ENCODE measurements at regions not wholly inside any gene's neighbourhood (a gene's known extent, or its start where the extent isn't known, plus 50 kb on each side); places are given as distances from the start of the nearest gene placed in this dataset.

GRCh38 chr13:34217343-34218025, 399.5 kb downstream of the RFC3 start:
- no peak for TF ChIP-seq ZFP3 (CRISPR knock-in tag; IDR thresholded peaks at IDR 0.05)
- no peak for TF ChIP-seq BACH2 (CRISPR knock-in tag; IDR thresholded peaks at IDR 0.05; ENCODE audit: borderline replicate concordance)
- no peak for TF ChIP-seq ESRRG (CRISPR knock-in tag; IDR thresholded peaks at IDR 0.05)
- TF ChIP-seq CSDC2 (CRISPR knock-in tag; IDR thresholded peaks at IDR 0.05), result no peak
- no peak for TF ChIP-seq TSHZ2 (CRISPR knock-in tag; IDR thresholded peaks at IDR 0.05)
- no peak for TF ChIP-seq PATZ1 (CRISPR knock-in tag; IDR thresholded peaks at IDR 0.05; ENCODE audit: borderline replicate concordance)
- TF ChIP-seq ZNF8 (CRISPR knock-in tag; IDR thresholded peaks at IDR 0.05), result no peak
- TF ChIP-seq PPARA (CRISPR knock-in tag; IDR thresholded peaks at IDR 0.05; ENCODE audit: borderline replicate concordance), result no peak
- no peak for TF ChIP-seq SNAI2 (CRISPR knock-in tag; IDR thresholded peaks at IDR 0.05)
- no peak for TF ChIP-seq POU6F1 (CRISPR knock-in tag; IDR thresholded peaks at IDR 0.05; ENCODE audit: borderline replicate concordance, low read depth)
- TF ChIP-seq ZFP30 (CRISPR knock-in tag; IDR thresholded peaks at IDR 0.05), result no peak
- no peak for TF ChIP-seq TCF4 (CRISPR knock-in tag; IDR thresholded peaks at IDR 0.05; ENCODE audit: borderline replicate concordance)
- TF ChIP-seq RARB (CRISPR knock-in tag; IDR thresholded peaks at IDR 0.05), result no peak
- TF ChIP-seq ZC3H10 (CRISPR knock-in tag; IDR thresholded peaks at IDR 0.05), result no peak
- no peak for TF ChIP-seq TOX (CRISPR knock-in tag; IDR thresholded peaks at IDR 0.05; ENCODE audit: borderline replicate concordance)
- no peak for TF ChIP-seq CREB5 (CRISPR knock-in tag; IDR thresholded peaks at IDR 0.05; ENCODE audit: low read depth)
- TF ChIP-seq CSRNP3 (CRISPR knock-in tag; IDR thresholded peaks at IDR 0.05), result no peak
- ATAC-seq, result no peak

- no peak for TF ChIP-seq CSDC2 (CRISPR knock-in tag; IDR thresholded peaks at IDR 0.05)
- TF ChIP-seq OSR1 (CRISPR knock-in tag; IDR thresholded peaks at IDR 0.05), result no peak
- no peak for TF ChIP-seq ZFP30 (CRISPR knock-in tag; IDR thresholded peaks at IDR 0.05)
- TF ChIP-seq ZNF70 (CRISPR knock-in tag; IDR thresholded peaks at IDR 0.05), result no peak
- TF ChIP-seq CSRNP3 (CRISPR knock-in tag; IDR thresholded peaks at IDR 0.05), result no peak
- no peak for TF ChIP-seq ZNF565 (CRISPR knock-in tag; conservative IDR thresholded peaks at IDR 0.05; ENCODE audit: low read depth)
- TF ChIP-seq ARNTL (CRISPR knock-in tag; IDR thresholded peaks at IDR 0.05; ENCODE audit: borderline replicate concordance, low read depth), result no peak
- TF ChIP-seq ISL1 (CRISPR knock-in tag; IDR thresholded peaks at IDR 0.05), result no peak
- TF ChIP-seq PATZ1 (CRISPR knock-in tag; IDR thresholded peaks at IDR 0.05; ENCODE audit: borderline replicate concordance), result no peak
- no peak for TF ChIP-seq TCF4 (CRISPR knock-in tag; IDR thresholded peaks at IDR 0.05; ENCODE audit: borderline replicate concordance)
- no peak for TF ChIP-seq ESRRG (CRISPR knock-in tag; IDR thresholded peaks at IDR 0.05)
- no peak for TF ChIP-seq SNAI2 (CRISPR knock-in tag; IDR thresholded peaks at IDR 0.05)
- no peak for TF ChIP-seq ZFP3 (CRISPR knock-in tag; IDR thresholded peaks at IDR 0.05)
- TF ChIP-seq BACH2 (CRISPR knock-in tag; IDR thresholded peaks at IDR 0.05; ENCODE audit: borderline replicate concordance), result no peak
- TF ChIP-seq ZNF8 (CRISPR knock-in tag; IDR thresholded peaks at IDR 0.05), result no peak
- TF ChIP-seq RARB (CRISPR knock-in tag; IDR thresholded peaks at IDR 0.05), result no peak
- no peak for TF ChIP-seq ZC3H10 (CRISPR knock-in tag; IDR thresholded peaks at IDR 0.05)
- no peak for TF ChIP-seq TSHZ2 (CRISPR knock-in tag; IDR thresholded peaks at IDR 0.05)
- ATAC-seq, result no peak
These were observed 406.0 kb downstream of the RFC3 start for GRCh38 chr13:34223984-34224383.

Measured in SK-N-SH treated with all-trans-retinoic acid at 6 μM for 48 hours (cell line).